Tibial nerve (tissue), 4 donors: ENCODE measurements at regions not wholly inside any gene's neighbourhood (a gene's known extent, or its start where the extent isn't known, plus 50 kb on each side); places are given as distances from the start of the nearest gene placed in this dataset.

Experiments
- EP300 ChIP-seq, 2 donors: sonication (generic); formaldehyde crosslinking; IDR thresholded peaks; one replicate each; pipeline ENCODE4 v1.6.1; 2017; ENCODE audit warnings: antibody characterized with exemption in 2 of 2, mild to moderate bottlenecking in 1 of 2
- TF ChIP-seq, protein P1 (sequence below), 5 experiments: fragments of 200-600 bp in 3 of 5; fragments of 450-650 bp in 2 of 5; sonication (generic) in 3 of 5; IDR thresholded peaks; one replicate each; pipeline ENCODE4 v1.5.1; 2016 to 2019; ENCODE audit warnings: antibody characterized with exemption in 5 of 5, mild to moderate bottlenecking in 3 of 5, moderate library complexity in 2 of 5

- TF ChIP-seq, protein P1, sequence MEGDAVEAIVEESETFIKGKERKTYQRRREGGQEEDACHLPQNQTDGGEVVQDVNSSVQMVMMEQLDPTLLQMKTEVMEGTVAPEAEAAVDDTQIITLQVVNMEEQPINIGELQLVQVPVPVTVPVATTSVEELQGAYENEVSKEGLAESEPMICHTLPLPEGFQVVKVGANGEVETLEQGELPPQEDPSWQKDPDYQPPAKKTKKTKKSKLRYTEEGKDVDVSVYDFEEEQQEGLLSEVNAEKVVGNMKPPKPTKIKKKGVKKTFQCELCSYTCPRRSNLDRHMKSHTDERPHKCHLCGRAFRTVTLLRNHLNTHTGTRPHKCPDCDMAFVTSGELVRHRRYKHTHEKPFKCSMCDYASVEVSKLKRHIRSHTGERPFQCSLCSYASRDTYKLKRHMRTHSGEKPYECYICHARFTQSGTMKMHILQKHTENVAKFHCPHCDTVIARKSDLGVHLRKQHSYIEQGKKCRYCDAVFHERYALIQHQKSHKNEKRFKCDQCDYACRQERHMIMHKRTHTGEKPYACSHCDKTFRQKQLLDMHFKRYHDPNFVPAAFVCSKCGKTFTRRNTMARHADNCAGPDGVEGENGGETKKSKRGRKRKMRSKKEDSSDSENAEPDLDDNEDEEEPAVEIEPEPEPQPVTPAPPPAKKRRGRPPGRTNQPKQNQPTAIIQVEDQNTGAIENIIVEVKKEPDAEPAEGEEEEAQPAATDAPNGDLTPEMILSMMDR (IDR thresholded peaks at IDR 0.05) = no peak
- TF ChIP-seq EP300 (IDR thresholded peaks at IDR 0.05) = no peak
These were observed 1126.7 kb upstream of the ADGRL2 start for GRCh38 chr1:80673935-80674597.
